ENCODE measurements at regions not wholly inside any gene's neighbourhood (a gene's known extent, or its start where the extent isn't known, plus 50 kb on each side); places are given as distances from the start of the nearest gene placed in this dataset.

DNA sequence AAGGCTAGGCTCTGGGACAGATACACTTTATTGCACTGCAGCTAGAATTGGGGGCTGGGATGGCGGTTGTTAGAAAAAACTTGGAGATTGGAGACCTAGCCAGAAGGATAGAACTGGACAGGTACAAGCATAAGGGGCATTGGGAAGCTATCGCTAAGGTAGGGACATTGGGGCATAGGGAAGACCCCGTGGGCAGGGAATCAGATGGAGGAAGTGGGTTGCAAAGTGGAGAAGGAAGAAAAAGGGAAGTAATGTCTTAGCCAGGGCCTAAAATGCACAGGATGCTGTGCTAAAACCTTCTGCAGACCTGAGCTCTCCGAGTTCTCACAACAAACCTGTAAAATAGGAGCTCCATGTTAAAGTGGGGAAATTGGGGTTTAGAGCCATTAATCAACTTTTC lies 178.2 kb downstream of the ZDHHC21 start (continued):
- TF ChIP-seq, protein P1, sequence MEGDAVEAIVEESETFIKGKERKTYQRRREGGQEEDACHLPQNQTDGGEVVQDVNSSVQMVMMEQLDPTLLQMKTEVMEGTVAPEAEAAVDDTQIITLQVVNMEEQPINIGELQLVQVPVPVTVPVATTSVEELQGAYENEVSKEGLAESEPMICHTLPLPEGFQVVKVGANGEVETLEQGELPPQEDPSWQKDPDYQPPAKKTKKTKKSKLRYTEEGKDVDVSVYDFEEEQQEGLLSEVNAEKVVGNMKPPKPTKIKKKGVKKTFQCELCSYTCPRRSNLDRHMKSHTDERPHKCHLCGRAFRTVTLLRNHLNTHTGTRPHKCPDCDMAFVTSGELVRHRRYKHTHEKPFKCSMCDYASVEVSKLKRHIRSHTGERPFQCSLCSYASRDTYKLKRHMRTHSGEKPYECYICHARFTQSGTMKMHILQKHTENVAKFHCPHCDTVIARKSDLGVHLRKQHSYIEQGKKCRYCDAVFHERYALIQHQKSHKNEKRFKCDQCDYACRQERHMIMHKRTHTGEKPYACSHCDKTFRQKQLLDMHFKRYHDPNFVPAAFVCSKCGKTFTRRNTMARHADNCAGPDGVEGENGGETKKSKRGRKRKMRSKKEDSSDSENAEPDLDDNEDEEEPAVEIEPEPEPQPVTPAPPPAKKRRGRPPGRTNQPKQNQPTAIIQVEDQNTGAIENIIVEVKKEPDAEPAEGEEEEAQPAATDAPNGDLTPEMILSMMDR (IDR thresholded peaks at IDR 0.05 in 2 of 3, conservative IDR thresholded peaks at IDR 0.05 in 1 of 3; ENCODE audit: borderline replicate concordance in 1 of 3, insufficient read depth in 1 of 3, low read depth in 2 of 3, low read length in 2 of 3), result no peak
- no peak for TF ChIP-seq FOSL1 (IDR thresholded peaks at IDR 0.05; ENCODE audit: low read depth)
- no peak for TF ChIP-seq YY1 (IDR thresholded peaks at IDR 0.05; ENCODE audit: extremely low read depth, insufficient replicate concordance, low read depth, low read length)
- no peak for TF ChIP-seq ZFX (IDR thresholded peaks at IDR 0.05)
- no peak for TF ChIP-seq POLR2A (IDR thresholded peaks at IDR 0.05; ENCODE audit: borderline replicate concordance, extremely low read depth, insufficient read depth, insufficient read length)
- TF ChIP-seq CBX3 (IDR thresholded peaks at IDR 0.05; ENCODE audit: low read depth), result no peak
- no peak for TF ChIP-seq JUND (IDR thresholded peaks at IDR 0.05)

DNA sequence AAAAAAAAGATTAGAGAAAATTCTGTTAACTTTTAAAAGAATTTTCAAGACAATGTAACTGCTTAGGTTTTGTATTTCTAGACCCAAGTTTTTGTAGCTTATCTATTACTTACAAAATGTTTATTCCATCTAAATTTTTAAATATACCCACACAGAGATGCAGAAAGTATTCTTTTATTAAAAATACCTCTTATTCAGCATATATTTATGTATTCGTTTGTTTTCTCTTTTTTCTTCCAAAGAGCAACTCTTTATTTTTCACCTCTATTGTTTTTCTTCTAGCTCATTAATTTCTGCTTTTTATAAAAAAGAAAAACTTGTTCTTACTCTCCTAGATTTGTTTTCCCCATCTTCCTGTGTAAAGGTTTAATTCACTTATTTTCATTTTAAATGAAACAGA lies 180.3 kb downstream of the ZDHHC21 start:
- Histone ChIP-seq H3K79me2 (ENCODE audit: insufficient read depth, low read length) (no peaks in the 10 kb centered on the region), H3K27ac (ENCODE audit: low read depth, low read length) (no peak overlapping the region), H3K9me2 (ENCODE audit: insufficient read depth) (no peaks in the 10 kb centered on the region), H3K4me2 (ENCODE audit: low read length) (no peak overlapping the region), H3K27me3 (ENCODE audit: insufficient read depth, low read length) (peaks cover 15% of the 10 kb centered on the region; the same call in 1 of the 2 replicates), H3K9me3 (ENCODE audit: control insufficient read depth in 1 of 2, insufficient read depth in 1 of 2, low read depth in 1 of 2, low read length in 2 of 2) (no peaks in the 10 kb centered on the region), H3K36me3 (ENCODE audit: control insufficient read depth in 1 of 2, insufficient read depth in 2 of 2, low read length in 2 of 2) (no peaks in the 10 kb centered on the region), H3K4me1 (ENCODE audit: control insufficient read depth in 1 of 2, insufficient read depth in 2 of 2, low read length in 2 of 2) (no peaks in the 10 kb centered on the region), H3K4me3 (replicated peaks in 1 of 2; ENCODE audit: low read depth in 1 of 2, low read length in 2 of 2) (no peak overlapping the region), H4K20me1 (ENCODE audit: insufficient read depth) (no peaks in the 10 kb centered on the region), H2AFZ (ENCODE audit: low read depth, low read length, poor library complexity, severe bottlenecking) (no peak overlapping the region), H3K9ac (ENCODE audit: low read length) (no peak overlapping the region)
- BruUV-seq (replicated peaks), result no TSS peak
- ChIA-PET POLR2A (interaction anchor here (0.6 kb wide), 1 partner anchor 236 kb away, joined by 3 read pairs; no protein-coding TSS in a partner anchor), CTCF (no interaction called here), RAD21 (ENCODE audit: low non-redundant PET in 1 of 2, low total read pairs in 2 of 2, uncharacterized antibody in 2 of 2, unreplicated experiment in 2 of 2) (no interaction called here)
- ATAC-seq, result no peak
- intact Hi-C loops (cut with micrococcal nuclease), result no loop called here
- DNase-seq (ENCODE audit: low read depth, low spot score), result no peak
- no peak for TF ChIP-seq YY1 (IDR thresholded peaks at IDR 0.05; ENCODE audit: extremely low read depth, insufficient replicate concordance, low read depth, low read length)
- no peak for TF ChIP-seq ZFX (IDR thresholded peaks at IDR 0.05)
- TF ChIP-seq JUND (IDR thresholded peaks at IDR 0.05), result no peak
- TF ChIP-seq POLR2A (IDR thresholded peaks at IDR 0.05; ENCODE audit: borderline replicate concordance, extremely low read depth, insufficient read depth, insufficient read length), result no peak
- TF ChIP-seq, protein P2, sequence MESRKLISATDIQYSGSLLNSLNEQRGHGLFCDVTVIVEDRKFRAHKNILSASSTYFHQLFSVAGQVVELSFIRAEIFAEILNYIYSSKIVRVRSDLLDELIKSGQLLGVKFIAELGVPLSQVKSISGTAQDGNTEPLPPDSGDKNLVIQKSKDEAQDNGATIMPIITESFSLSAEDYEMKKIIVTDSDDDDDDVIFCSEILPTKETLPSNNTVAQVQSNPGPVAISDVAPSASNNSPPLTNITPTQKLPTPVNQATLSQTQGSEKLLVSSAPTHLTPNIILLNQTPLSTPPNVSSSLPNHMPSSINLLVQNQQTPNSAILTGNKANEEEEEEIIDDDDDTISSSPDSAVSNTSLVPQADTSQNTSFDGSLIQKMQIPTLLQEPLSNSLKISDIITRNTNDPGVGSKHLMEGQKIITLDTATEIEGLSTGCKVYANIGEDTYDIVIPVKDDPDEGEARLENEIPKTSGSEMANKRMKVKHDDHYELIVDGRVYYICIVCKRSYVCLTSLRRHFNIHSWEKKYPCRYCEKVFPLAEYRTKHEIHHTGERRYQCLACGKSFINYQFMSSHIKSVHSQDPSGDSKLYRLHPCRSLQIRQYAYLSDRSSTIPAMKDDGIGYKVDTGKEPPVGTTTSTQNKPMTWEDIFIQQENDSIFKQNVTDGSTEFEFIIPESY (IDR thresholded peaks at IDR 0.05; ENCODE audit: extremely low read depth, insufficient replicate concordance, low read length), result no peak
- TF ChIP-seq, protein P1 (IDR thresholded peaks at IDR 0.05 in 2 of 3, conservative IDR thresholded peaks at IDR 0.05 in 1 of 3; ENCODE audit: borderline replicate concordance in 1 of 3, insufficient read depth in 1 of 3, low read depth in 2 of 3, low read length in 2 of 3), result no peak
- TF ChIP-seq CBX3 (IDR thresholded peaks at IDR 0.05; ENCODE audit: low read depth), result no peak
- TF ChIP-seq EGR1 (IDR thresholded peaks at IDR 0.05; ENCODE audit: low read depth), result no peak
- TF ChIP-seq ZNF274 (IDR thresholded peaks at IDR 0.05; ENCODE audit: low read depth, low read length), result no peak
- TF ChIP-seq, protein P3, sequence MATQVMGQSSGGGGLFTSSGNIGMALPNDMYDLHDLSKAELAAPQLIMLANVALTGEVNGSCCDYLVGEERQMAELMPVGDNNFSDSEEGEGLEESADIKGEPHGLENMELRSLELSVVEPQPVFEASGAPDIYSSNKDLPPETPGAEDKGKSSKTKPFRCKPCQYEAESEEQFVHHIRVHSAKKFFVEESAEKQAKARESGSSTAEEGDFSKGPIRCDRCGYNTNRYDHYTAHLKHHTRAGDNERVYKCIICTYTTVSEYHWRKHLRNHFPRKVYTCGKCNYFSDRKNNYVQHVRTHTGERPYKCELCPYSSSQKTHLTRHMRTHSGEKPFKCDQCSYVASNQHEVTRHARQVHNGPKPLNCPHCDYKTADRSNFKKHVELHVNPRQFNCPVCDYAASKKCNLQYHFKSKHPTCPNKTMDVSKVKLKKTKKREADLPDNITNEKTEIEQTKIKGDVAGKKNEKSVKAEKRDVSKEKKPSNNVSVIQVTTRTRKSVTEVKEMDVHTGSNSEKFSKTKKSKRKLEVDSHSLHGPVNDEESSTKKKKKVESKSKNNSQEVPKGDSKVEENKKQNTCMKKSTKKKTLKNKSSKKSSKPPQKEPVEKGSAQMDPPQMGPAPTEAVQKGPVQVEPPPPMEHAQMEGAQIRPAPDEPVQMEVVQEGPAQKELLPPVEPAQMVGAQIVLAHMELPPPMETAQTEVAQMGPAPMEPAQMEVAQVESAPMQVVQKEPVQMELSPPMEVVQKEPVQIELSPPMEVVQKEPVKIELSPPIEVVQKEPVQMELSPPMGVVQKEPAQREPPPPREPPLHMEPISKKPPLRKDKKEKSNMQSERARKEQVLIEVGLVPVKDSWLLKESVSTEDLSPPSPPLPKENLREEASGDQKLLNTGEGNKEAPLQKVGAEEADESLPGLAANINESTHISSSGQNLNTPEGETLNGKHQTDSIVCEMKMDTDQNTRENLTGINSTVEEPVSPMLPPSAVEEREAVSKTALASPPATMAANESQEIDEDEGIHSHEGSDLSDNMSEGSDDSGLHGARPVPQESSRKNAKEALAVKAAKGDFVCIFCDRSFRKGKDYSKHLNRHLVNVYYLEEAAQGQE (IDR thresholded peaks at IDR 0.05; ENCODE audit: low read depth), result no peak
- no peak for TF ChIP-seq POLR2AphosphoS5 (IDR thresholded peaks at IDR 0.05; ENCODE audit: low read depth, low read length)
- no peak for TF ChIP-seq EZH2phosphoT487 (IDR thresholded peaks at IDR 0.05; ENCODE audit: borderline replicate concordance)
- no peak for TF ChIP-seq CEBPB (IDR thresholded peaks at IDR 0.05; ENCODE audit: low read depth)

Measured in HCT116 (cell line).